GM20000 (cell line): ENCODE measurements at regions not wholly inside any gene's neighbourhood (a gene's known extent, or its start where the extent isn't known, plus 50 kb on each side); places are given as distances from the start of the nearest gene placed in this dataset.

Experiments used
- DNase-seq: peaks from one replicate; pipeline ENCODE4 v3.0.0; 2012; ENCODE audit warnings: low spot score
- TF ChIP-seq, protein P1 (sequence below): IDR thresholded peaks from 2 replicates; pipeline ENCODE4 v1.5.1; 2012; ENCODE audit warnings: mild to moderate bottlenecking, control low read depth; ENCODE audit errors: extremely low read depth, missing control alignments

DNA sequence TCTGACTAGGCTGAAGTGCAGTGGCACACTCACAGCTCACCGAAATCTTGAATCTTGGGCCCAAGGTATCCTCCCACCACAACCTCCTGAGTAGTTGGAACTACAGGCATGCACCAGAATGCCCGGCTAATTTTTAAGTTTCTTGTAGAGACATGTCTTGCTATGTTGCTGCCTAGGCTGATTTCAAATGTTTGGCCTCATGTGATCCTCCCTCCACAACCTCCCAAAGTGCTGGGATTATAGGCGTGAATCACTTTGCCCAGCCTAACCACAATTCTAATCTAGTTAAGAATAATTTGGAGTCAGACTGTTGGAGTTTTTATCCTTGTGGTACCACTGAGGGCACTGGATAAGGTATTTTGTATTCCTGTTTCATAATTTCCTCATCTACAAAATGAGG lies 317.5 kb upstream of the AGA start:
- TF ChIP-seq, protein P1, sequence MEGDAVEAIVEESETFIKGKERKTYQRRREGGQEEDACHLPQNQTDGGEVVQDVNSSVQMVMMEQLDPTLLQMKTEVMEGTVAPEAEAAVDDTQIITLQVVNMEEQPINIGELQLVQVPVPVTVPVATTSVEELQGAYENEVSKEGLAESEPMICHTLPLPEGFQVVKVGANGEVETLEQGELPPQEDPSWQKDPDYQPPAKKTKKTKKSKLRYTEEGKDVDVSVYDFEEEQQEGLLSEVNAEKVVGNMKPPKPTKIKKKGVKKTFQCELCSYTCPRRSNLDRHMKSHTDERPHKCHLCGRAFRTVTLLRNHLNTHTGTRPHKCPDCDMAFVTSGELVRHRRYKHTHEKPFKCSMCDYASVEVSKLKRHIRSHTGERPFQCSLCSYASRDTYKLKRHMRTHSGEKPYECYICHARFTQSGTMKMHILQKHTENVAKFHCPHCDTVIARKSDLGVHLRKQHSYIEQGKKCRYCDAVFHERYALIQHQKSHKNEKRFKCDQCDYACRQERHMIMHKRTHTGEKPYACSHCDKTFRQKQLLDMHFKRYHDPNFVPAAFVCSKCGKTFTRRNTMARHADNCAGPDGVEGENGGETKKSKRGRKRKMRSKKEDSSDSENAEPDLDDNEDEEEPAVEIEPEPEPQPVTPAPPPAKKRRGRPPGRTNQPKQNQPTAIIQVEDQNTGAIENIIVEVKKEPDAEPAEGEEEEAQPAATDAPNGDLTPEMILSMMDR = no peak
- no peak for DNase-seq

DNA sequence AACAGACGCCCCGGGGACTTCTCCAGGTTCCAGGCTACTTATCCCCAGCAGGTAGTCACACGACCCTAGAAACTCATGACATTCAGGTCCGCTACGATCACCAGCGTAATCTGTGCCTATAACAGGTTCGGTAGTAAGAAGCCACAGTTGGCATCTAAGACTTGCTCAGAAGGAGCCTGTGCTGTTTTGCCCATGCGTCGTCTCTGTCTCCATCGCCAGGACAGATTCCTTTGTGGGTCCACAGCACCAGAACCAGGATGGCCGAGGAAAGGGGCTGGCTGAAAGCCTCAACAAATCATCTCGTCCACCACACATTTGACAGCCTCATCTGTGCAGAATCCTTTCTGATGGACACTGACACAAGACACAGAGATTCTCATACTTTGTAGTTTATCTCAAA lies 319.5 kb upstream of the AGA start:
- no peak for DNase-seq
- TF ChIP-seq, protein P1 = no peak

DNA sequence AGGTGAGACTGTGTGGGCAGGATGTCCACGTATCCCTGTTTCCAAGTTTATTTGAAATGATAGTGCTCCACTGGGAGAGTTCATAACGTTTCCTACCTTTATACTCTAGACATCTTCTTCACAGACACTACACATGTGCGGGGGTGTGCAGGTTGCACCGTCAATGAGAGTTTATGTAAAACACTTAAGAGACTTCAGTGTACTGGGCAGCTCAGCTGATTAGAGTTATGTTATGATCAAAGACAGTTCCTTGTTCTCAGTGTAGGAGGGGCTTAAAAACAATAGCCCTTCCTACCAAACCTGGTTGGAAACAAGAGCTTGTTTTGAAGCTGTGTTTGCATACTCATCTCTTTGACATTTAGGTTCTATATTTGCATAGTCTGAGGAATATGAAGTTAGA lies 326.9 kb upstream of the AGA start:
- TF ChIP-seq, protein P1 = no peak
- DNase-seq = no peak

DNA sequence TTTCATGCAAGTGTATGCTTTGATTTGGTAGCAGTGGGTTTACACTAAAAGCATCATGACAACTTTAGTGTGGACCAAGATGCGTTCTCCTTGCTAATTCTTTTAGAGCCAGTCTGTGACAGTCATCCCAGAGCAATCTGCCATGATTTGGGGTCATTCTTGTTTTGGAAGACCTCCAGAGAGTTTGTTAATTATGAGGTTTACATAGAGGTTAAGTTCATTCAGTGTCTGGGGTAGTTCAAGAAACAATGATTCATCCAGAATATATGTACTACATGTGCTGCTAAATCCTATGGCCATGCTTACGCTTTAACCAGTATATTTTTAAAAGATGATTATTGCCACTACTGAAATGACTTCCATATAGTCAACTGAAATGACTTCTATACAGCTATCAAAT lies 328.5 kb upstream of the AGA start:
- TF ChIP-seq, protein P1 = no peak
- no peak for DNase-seq

DNA sequence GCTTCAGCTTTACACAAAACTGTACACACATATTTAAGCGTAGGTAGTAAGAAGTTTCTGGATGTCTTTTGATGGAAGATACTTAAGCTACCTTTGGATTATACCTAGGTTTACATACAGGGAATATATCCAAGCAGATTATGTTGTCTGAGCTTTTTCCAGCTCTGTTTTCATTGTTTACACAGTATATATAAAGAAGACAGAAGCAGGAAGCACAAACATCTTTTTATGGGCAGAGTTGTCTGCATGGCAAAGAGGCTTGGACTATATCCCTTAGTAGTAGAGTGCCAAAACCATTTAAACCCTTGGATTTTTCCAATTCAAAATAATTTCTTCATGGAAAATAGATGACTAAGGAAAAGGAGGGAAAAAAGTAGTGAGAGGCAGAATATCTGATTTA lies 329.4 kb upstream of the AGA start:
- TF ChIP-seq, protein P1 = no peak
- DNase-seq = no peak

DNA sequence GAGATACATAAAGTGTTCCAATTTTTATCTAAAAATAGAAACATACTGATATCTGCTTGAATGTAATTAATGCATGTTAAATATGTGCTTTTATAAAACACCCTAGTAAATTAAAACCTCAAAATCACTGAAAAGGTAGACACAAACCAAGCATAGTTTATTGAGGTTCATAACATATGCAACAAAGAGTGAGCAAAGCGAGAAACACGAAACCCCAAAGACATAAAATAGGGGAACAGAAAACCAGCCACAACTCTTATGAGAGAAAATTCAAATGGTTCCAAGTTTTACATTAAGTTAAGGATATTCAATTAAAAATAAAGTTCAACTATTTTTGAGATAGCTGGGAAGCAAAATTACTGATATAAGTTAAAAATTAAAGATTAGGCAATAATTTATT lies 336.4 kb upstream of the AGA start:
- DNase-seq = no peak
- TF ChIP-seq, protein P1 = no peak

DNA sequence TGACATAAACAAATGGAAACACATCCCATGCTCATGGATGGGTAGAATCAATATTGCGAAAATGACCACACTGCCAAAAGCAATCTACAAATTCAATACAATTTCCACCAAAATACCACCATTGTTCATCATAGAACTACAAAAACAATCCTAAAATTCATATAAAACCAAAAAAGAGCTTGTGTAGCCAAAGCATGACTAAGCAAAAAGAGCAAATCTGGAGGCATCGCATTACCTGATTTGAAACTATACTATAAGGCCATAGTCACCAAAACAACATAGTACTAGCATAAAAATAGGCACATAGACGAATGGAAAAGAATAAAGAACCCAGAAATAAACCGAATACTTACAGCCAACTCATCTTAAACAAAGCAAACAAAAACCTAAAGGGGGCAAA lies 342.8 kb upstream of the AGA start:
- TF ChIP-seq, protein P1 = no peak
- DNase-seq = no peak
